SK-N-SH treated with all-trans-retinoic acid at 6 μM for 48 hours (cell line): ENCODE measurements at regions not wholly inside any gene's neighbourhood (a gene's known extent, or its start where the extent isn't known, plus 50 kb on each side); places are given as distances from the start of the nearest gene placed in this dataset.

Source experiments
- ARNTL ChIP-seq: fragments of 450-650 bp; formaldehyde crosslinking; IDR thresholded peaks from 2 replicates; pipeline ENCODE4 v1.5.0; 2020; ENCODE audit warnings: low read depth, mild to moderate bottlenecking, moderate library complexity, borderline replicate concordance
- BACH2 ChIP-seq: fragments of 250-450 bp; sonication (Bioruptor Pico); IDR thresholded peaks from 2 replicates; pipeline ENCODE4 v1.9.0; 2021; ENCODE audit warnings: mild to moderate bottlenecking, borderline replicate concordance
- CSDC2 ChIP-seq: fragments of 250-450 bp; sonication (Bioruptor Pico); IDR thresholded peaks from 2 replicates; pipeline ENCODE4 v1.5.0; 2020; ENCODE audit warnings: mild to moderate bottlenecking, moderate library complexity
- ESRRG ChIP-seq: fragments of 250-450 bp; sonication (Bioruptor Pico); IDR thresholded peaks from 2 replicates; pipeline ENCODE4 v1.6.1; 2021; ENCODE audit warnings: mild to moderate bottlenecking
- OSR1 ChIP-seq: fragments of 250-450 bp; sonication (Bioruptor Pico); IDR thresholded peaks from 2 replicates; pipeline ENCODE4 v1.8.0; 2022; ENCODE audit warnings: moderate library complexity, mild to moderate bottlenecking, inconsistent platforms
- PATZ1 ChIP-seq: fragments of 250-450 bp; sonication (Bioruptor Pico); IDR thresholded peaks from 2 replicates; pipeline ENCODE4 v1.8.0; 2020; ENCODE audit warnings: mild to moderate bottlenecking, moderate library complexity, borderline replicate concordance
- POU6F1 ChIP-seq: fragments of 250-450 bp; sonication (Bioruptor Pico); IDR thresholded peaks from 2 replicates; pipeline ENCODE4 v1.8.0; 2021; ENCODE audit warnings: low read depth, mild to moderate bottlenecking, moderate library complexity, borderline replicate concordance
- PPARA ChIP-seq: fragments of 250-450 bp; sonication (Bioruptor Pico); IDR thresholded peaks from 2 replicates; pipeline ENCODE4 v1.5.0; 2020; ENCODE audit warnings: mild to moderate bottlenecking, borderline replicate concordance
- RARB ChIP-seq: fragments of 250-450 bp; sonication (Bioruptor Pico); IDR thresholded peaks from 2 replicates; pipeline ENCODE4 v1.8.0; 2021; ENCODE audit warnings: mild to moderate bottlenecking, moderate library complexity
- SNAI2 ChIP-seq: fragments of 250-450 bp; sonication (Bioruptor Pico); IDR thresholded peaks from 2 replicates; pipeline ENCODE4 v1.5.0; 2020; ENCODE audit warnings: mild to moderate bottlenecking, moderate library complexity
- ZNF70 ChIP-seq: fragments of 450-650 bp; formaldehyde crosslinking; IDR thresholded peaks from 2 replicates; pipeline ENCODE4 v1.5.0; 2020; ENCODE audit warnings: mild to moderate bottlenecking, moderate library complexity
- TF ChIP-seq, protein P1 (sequence below): fragments of 250-450 bp; sonication (Bioruptor Pico); IDR thresholded peaks from 2 replicates; pipeline ENCODE4 v1.5.1; 2020; ENCODE audit warnings: low read depth, mild to moderate bottlenecking, moderate library complexity

DNA sequence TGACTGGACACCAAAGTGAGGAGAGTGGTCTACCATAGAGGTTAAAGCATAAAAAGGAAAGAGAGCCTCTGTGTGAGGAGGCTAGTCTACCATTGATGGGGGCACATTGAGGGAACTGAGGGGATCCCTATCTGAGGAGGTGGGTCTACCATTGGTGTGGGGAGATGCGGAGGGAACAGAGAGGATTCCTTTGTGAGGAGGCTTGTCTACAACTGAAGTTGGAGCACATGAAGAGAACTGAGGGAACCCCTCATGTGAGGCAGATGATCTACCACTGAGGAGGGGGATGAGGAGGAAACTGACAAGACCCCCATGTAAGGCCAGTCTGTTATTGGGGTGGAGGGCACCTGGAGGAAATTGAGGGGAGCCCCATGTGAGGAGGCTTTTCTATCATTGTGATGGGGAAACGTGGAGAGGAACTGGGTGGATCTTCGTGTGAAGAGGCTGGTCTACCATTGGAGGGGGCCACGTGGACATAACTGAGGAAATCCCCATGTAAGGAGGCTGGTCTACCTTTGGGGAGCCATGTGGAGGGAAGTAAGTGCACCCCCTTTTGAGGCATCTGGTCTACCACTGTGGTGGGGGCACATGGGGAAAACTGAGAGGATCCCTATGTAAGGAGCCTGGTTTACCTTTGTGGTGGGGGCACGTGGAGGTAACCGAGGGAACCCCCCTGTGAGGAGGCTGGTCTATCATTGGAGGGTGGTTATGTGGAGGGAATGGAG lies 160.1 kb downstream of the FBLN2 start:
- TF ChIP-seq PPARA (CRISPR knock-in tag): no peak
- TF ChIP-seq CSDC2 (CRISPR knock-in tag): no peak
- TF ChIP-seq ESRRG (CRISPR knock-in tag): no peak
- no peak for TF ChIP-seq ARNTL
- no peak for TF ChIP-seq ZNF70 (CRISPR knock-in tag)
- no peak for TF ChIP-seq OSR1 (CRISPR knock-in tag)
- TF ChIP-seq, protein P1, sequence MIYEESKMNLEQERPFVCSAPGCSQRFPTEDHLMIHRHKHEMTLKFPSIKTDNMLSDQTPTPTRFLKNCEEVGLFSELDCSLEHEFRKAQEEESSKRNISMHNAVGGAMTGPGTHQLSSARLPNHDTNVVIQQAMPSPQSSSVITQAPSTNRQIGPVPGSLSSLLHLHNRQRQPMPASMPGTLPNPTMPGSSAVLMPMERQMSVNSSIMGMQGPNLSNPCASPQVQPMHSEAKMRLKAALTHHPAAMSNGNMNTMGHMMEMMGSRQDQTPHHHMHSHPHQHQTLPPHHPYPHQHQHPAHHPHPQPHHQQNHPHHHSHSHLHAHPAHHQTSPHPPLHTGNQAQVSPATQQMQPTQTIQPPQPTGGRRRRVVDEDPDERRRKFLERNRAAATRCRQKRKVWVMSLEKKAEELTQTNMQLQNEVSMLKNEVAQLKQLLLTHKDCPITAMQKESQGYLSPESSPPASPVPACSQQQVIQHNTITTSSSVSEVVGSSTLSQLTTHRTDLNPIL (CRISPR knock-in tag): no peak
- no peak for TF ChIP-seq POU6F1 (CRISPR knock-in tag)
- TF ChIP-seq RARB (CRISPR knock-in tag): no peak
- TF ChIP-seq SNAI2 (CRISPR knock-in tag): no peak
- no peak for TF ChIP-seq PATZ1 (CRISPR knock-in tag)
- no peak for TF ChIP-seq BACH2 (CRISPR knock-in tag)
